HG02798 (cell line): ENCODE measurements at regions not wholly inside any gene's neighbourhood (a gene's known extent, or its start where the extent isn't known, plus 50 kb on each side); places are given as distances from the start of the nearest gene placed in this dataset.

Experiments used
- ATAC-seq: cut with Tn5 transposase; IDR thresholded peaks from one replicate; pipeline ENCODE4 v1.9.1; 2021; ENCODE audit warnings: mild to moderate bottlenecking; ENCODE audit not compliant: unreplicated experiment, poor library complexity

- no peak for ATAC-seq
Observed at GRCh38 chr5:3301306-3301705, 294.3 kb upstream of the IRX1 start.

- ATAC-seq = no peak
Observed at GRCh38 chr5:3300726-3301125, 294.9 kb upstream of the IRX1 start.

- ATAC-seq = no peak
Observed at GRCh38 chr5:3299441-3299840, 296.2 kb upstream of the IRX1 start.

- no peak for ATAC-seq
Observed at GRCh38 chr5:3297853-3298252, 297.8 kb upstream of the IRX1 start.

GRCh38 chr5:3288325-3288724 lies 307.3 kb upstream of the IRX1 start:
- ATAC-seq = no peak

GRCh38 chr5:3287516-3287915 lies 308.1 kb upstream of the IRX1 start:
- ATAC-seq = no peak

GRCh38 chr5:3285621-3286020 lies 310.0 kb upstream of the IRX1 start:
- no peak for ATAC-seq

- no peak for ATAC-seq
Observed at GRCh38 chr5:3284506-3284905, 311.1 kb upstream of the IRX1 start.

GRCh38 chr5:3282841-3283240 lies 312.8 kb upstream of the IRX1 start:
- ATAC-seq = no peak

GRCh38 chr5:3281366-3281765 lies 314.3 kb upstream of the IRX1 start:
- ATAC-seq = no peak

- ATAC-seq = no peak
Observed at GRCh38 chr5:3278643-3279042, 317.0 kb upstream of the IRX1 start.

- peak; percentile 38 for ATAC-seq
Observed at GRCh38 chr5:3277590-3278196, 317.9 kb upstream of the IRX1 start.

- ATAC-seq = no peak
Observed at GRCh38 chr5:3276896-3277295, 318.7 kb upstream of the IRX1 start.

GRCh38 chr5:3269395-3270169 lies 326.1 kb upstream of the IRX1 start:
- no peak for ATAC-seq

GRCh38 chr5:3268760-3269330 lies 326.8 kb upstream of the IRX1 start:
- no peak for ATAC-seq

GRCh38 chr5:3266861-3267260 lies 328.8 kb upstream of the IRX1 start:
- ATAC-seq = no peak

- no peak for ATAC-seq
Observed at GRCh38 chr5:3265936-3266335, 329.7 kb upstream of the IRX1 start.

- ATAC-seq = no peak
Observed at GRCh38 chr5:3265131-3265885, 330.3 kb upstream of the IRX1 start.

GRCh38 chr5:3262451-3262850 lies 333.2 kb upstream of the IRX1 start:
- no peak for ATAC-seq

- ATAC-seq = no peak
Observed at GRCh38 chr5:3261081-3261480, 334.6 kb upstream of the IRX1 start.

GRCh38 chr5:3258050-3258449 lies 337.6 kb upstream of the IRX1 start:
- ATAC-seq = no peak
